ENCODE measurements at regions not wholly inside any gene's neighbourhood (a gene's known extent, or its start where the extent isn't known, plus 50 kb on each side); places are given as distances from the start of the nearest gene placed in this dataset.
A peak's percentile ranks its signal among the peaks of the same experiment; 100 is the strongest.

DNA sequence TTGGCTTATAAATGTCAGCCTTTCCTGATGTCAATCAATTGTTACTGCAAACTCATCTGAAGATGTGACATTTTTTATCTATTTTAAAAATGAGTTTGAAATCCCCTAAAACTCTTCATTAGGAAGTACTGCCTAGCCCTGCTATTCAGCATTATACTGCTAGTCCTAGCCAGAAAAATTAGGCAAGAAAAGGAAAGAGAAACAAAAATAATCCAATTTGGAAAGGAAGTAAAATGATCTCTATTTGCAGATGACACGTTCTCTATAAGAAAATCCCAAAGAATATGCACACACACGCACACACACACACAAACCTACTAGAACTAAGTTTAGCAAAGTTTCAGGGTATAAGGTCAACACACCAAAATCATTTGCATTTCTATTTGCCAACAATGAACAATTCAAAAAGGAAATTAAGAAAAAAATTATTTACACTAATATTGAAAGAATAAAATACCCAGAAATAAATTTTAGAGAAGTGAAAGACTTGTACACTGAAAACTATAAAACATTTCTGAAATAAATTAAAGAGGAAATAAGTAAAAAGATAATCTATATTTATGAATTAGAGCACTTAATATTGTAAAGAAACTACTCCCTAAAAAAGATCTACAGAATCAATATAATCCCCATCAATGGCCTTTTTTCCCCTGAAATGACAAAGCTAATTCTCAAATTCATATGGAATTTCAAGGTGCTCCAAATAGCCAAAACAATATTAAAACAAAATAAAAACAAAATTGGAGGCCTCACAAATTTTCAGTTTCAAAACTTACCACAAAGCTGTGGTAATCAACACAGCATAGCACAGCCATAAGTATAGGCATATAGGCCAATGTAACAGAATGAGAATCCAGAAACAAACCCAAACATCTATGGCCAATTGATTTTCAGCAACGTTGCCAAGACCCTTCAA lies 433.7 kb upstream of the TRIB2 start:
- H3K4me1 Mint-ChIP-seq: peaks cover 6 to 8% (median 7%) of the 10 kb centered on the region in 4 donors
- H3K27ac Mint-ChIP-seq: peak overlapping the region in 1 of 7 donors; percentile 42
- no peaks in the 10 kb centered on the region for H3K9me3 ChIP-seq (ENCODE audit: control insufficient read depth in 1 of 2, low read length in 2 of 2)
- H3K9me3 Mint-ChIP-seq: no peaks in the 10 kb centered on the region
- H3K27ac ChIP-seq (ENCODE audit: low read depth, low read length): no peak overlapping the region
- H3K36me3 Mint-ChIP-seq: no peaks in the 10 kb centered on the region
- DNase-seq: no peak
- POLR2A ChIA-PET (ENCODE audit: partially characterized antibody): interaction anchor here (1.0 kb wide), 1 partner anchor 434 kb away, joined by 3 read pairs; the partner anchor contains the start of gene TRIB2
- no peaks in the 10 kb centered on the region for H3K36me3 ChIP-seq (ENCODE audit: insufficient read depth, low read length)
- intact Hi-C loops (cut with micrococcal nuclease): no loop called here
- H3K4me3 ChIP-seq (ENCODE audit: low read length in 2 of 2): no peak overlapping the region
- H3K27me3 ChIP-seq (ENCODE audit: insufficient read depth, low read length): no peaks in the 10 kb centered on the region
- CTCF ChIA-PET (ENCODE audit: partially characterized antibody): no interaction called here
- H3K4me3 Mint-ChIP-seq: no peak overlapping the region
- H3K4me1 ChIP-seq (ENCODE audit: insufficient read depth, low read length): peaks cover 8% of the 10 kb centered on the region
- H3K27me3 Mint-ChIP-seq: no peaks in the 10 kb centered on the region

DNA sequence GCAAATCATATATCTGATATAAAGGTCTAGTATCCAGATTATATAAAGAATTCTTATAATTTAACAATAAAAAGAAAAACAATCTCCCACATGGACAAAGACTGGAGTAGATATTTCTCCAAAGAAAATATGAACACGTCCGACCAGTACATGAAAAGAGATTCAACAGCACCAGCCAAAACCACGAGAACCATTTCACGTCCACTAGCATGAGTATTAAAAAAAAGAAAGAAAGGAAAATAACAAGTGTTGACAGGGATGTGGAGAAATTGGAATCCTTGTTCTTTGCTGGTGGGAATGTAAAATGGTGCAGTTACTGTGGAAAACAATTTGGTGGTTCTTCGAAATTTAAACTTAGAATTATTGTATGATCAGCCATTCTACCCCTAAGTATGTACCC lies 432.7 kb upstream of the TRIB2 start:
- H3K4me3 Mint-ChIP-seq: no peak overlapping the region
- no peaks in the 10 kb centered on the region for H3K9me3 Mint-ChIP-seq
- H3K36me3 ChIP-seq (ENCODE audit: insufficient read depth, low read length): no peaks in the 10 kb centered on the region
- intact Hi-C loops (cut with micrococcal nuclease): no loop called here
- H3K27me3 Mint-ChIP-seq: no peaks in the 10 kb centered on the region
- ChIA-PET POLR2A (ENCODE audit: partially characterized antibody) (interaction anchor here (1.0 kb wide), 1 partner anchor 433 kb away, joined by 3 read pairs; the partner anchor contains the start of gene TRIB2), CTCF (ENCODE audit: partially characterized antibody) (no interaction called here)
- peaks cover 6 to 8% (median 7%) of the 10 kb centered on the region in 4 donors for H3K4me1 Mint-ChIP-seq
- H3K27ac ChIP-seq (ENCODE audit: low read depth, low read length): no peak overlapping the region
- no peak overlapping the region for H3K4me3 ChIP-seq (ENCODE audit: low read length in 2 of 2)
- no peaks in the 10 kb centered on the region for H3K27me3 ChIP-seq (ENCODE audit: insufficient read depth, low read length)
- peaks cover 8% of the 10 kb centered on the region for H3K4me1 ChIP-seq (ENCODE audit: insufficient read depth, low read length)
- H3K9me3 ChIP-seq (ENCODE audit: control insufficient read depth in 1 of 2, low read length in 2 of 2): no peaks in the 10 kb centered on the region
- no peaks in the 10 kb centered on the region for H3K36me3 Mint-ChIP-seq
- no peak for DNase-seq
- no peak overlapping the region for H3K27ac Mint-ChIP-seq

DNA sequence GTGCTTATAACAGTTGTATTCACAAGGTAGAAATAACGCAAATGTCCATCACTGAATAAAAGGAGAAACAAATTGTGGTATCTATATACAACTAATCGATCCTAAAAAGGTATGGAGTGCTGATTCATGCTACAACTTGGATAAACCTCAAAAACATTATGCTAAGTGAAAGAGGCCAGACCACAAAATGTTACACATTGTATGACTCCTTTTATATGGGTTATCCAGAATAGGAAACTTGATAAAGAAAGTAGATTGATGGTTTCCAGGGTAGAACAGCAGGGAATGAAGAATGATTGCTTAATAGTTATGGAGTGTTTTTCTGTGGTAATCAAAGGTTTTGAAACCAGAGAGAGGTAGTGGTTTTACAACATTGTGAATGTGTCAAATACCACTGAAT lies 432.2 kb upstream of the TRIB2 start:
- intact Hi-C loops (cut with micrococcal nuclease): no loop called here
- CTCF ChIA-PET (ENCODE audit: partially characterized antibody): no interaction called here
- DNase-seq: no peak
- Mint-ChIP-seq H3K4me3 (no peak overlapping the region), H3K9me3 (no peaks in the 10 kb centered on the region), H3K27me3 (no peaks in the 10 kb centered on the region), H3K36me3 (no peaks in the 10 kb centered on the region), H3K27ac (no peak overlapping the region), H3K4me1 (peaks cover 6 to 8% (median 7%) of the 10 kb centered on the region in 4 donors)
- Histone ChIP-seq H3K9me3 (ENCODE audit: control insufficient read depth in 1 of 2, low read length in 2 of 2) (no peaks in the 10 kb centered on the region), H3K4me3 (ENCODE audit: low read length in 2 of 2) (no peak overlapping the region), H3K4me1 (ENCODE audit: insufficient read depth, low read length) (peaks cover 8% of the 10 kb centered on the region), H3K36me3 (ENCODE audit: insufficient read depth, low read length) (no peaks in the 10 kb centered on the region), H3K27ac (ENCODE audit: low read depth, low read length) (no peak overlapping the region), H3K27me3 (ENCODE audit: insufficient read depth, low read length) (no peaks in the 10 kb centered on the region)
- POLR2A ChIA-PET (ENCODE audit: partially characterized antibody): interaction anchor here (0.8 kb wide), 1 partner anchor 13 kb away, joined by 3 read pairs; no protein-coding TSS in a partner anchor

DNA sequence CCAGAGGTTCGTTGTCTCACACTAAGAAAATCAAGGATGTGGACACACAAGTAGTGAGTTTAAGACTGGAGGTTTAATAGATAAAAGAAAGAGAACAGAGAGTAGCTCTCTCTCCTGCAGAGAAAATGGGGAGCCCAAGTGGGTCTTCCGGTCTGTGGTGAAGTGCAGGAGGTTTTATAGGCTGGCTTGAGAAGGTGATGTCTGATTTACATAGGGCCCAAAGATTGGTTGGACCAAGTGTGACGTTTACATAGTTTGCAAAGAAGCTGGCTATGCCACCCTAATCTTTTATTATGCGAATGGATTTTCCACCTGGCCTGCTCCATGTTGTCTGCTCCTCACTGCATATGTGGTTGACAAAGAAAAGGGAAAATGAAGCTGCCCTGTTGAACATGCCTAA lies 430.4 kb upstream of the TRIB2 start:
- Histone ChIP-seq H3K27ac (ENCODE audit: low read depth, low read length) (no peak overlapping the region), H3K36me3 (ENCODE audit: insufficient read depth, low read length) (no peaks in the 10 kb centered on the region), H3K27me3 (ENCODE audit: insufficient read depth, low read length) (no peaks in the 10 kb centered on the region), H3K4me1 (ENCODE audit: insufficient read depth, low read length) (peaks cover 8% of the 10 kb centered on the region), H3K4me3 (ENCODE audit: low read length in 2 of 2) (no peak overlapping the region), H3K9me3 (ENCODE audit: control insufficient read depth in 1 of 2, low read length in 2 of 2) (no peaks in the 10 kb centered on the region)
- intact Hi-C loops (cut with micrococcal nuclease): no loop called here
- CTCF ChIA-PET (ENCODE audit: partially characterized antibody): interaction anchor here (1.2 kb wide), 1 partner anchor 118 kb away, joined by 3 read pairs; no protein-coding TSS in a partner anchor
- Mint-ChIP-seq H3K9me3 (peaks cover 0 to 2% (median 0%) of the 10 kb centered on the region in 8 donors), H3K27ac (no peak overlapping the region), H3K27me3 (no peaks in the 10 kb centered on the region), H3K4me3 (no peak overlapping the region), H3K4me1 (peaks cover 6 to 8% (median 7%) of the 10 kb centered on the region in 4 donors), H3K36me3 (no peaks in the 10 kb centered on the region)
- DNase-seq: no peak
- POLR2A ChIA-PET (ENCODE audit: partially characterized antibody): interaction anchor here (1.1 kb wide), 1 partner anchor 14 kb away, joined by 4 read pairs; no protein-coding TSS in a partner anchor

DNA sequence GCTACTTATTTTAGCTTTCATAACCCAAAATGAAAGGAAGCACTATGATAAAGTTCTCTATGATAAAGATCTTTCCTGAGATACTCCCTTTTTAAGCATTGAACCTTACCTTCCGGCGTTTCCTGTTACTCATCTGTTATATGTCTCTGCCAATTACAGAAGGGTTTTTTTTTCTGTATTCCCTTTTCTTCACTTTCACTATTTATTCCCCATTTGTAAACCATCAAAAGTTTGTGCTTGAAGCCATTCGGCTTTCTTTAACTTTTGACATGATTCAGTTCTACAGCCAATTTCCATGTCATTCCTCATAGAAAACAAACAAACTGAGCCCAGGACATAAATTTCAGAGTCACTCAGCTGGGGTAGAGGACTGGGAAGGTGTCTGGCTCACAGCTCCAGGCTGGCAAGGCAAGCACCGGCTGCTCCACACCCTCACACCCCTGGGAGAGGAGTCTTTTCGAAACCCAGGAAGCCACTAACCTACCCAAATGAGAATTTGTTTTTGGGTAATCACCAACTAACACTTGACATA lies 429.4 kb upstream of the TRIB2 start:
- Mint-ChIP-seq H3K27me3 (no peaks in the 10 kb centered on the region), H3K36me3 (no peaks in the 10 kb centered on the region), H3K27ac (peak overlapping the region in 2 of 7 donors; percentile 16 to 26), H3K4me3 (peak overlapping the region in 4 of 8 donors; percentile 2 to 22 (median 14)), H3K9me3 (peaks cover 0 to 2% (median 0%) of the 10 kb centered on the region in 8 donors), H3K4me1 (peaks cover 6 to 8% (median 7%) of the 10 kb centered on the region in 4 donors)
- Histone ChIP-seq H3K36me3 (ENCODE audit: insufficient read depth, low read length) (no peaks in the 10 kb centered on the region), H3K4me1 (ENCODE audit: insufficient read depth, low read length) (peaks cover 8% of the 10 kb centered on the region), H3K9me3 (ENCODE audit: control insufficient read depth in 1 of 2, low read length in 2 of 2) (no peaks in the 10 kb centered on the region), H3K27ac (ENCODE audit: low read depth, low read length) (no peak overlapping the region), H3K4me3 (ENCODE audit: low read length in 2 of 2) (no peak overlapping the region), H3K27me3 (ENCODE audit: insufficient read depth, low read length) (no peaks in the 10 kb centered on the region)
- ChIA-PET CTCF (ENCODE audit: partially characterized antibody) (interaction anchor here (1.2 kb wide), 1 partner anchor 119 kb away, joined by 3 read pairs; no protein-coding TSS in a partner anchor), POLR2A (ENCODE audit: partially characterized antibody) (no interaction called here)
- no peak for DNase-seq
- intact Hi-C loops (cut with micrococcal nuclease): no loop called here

DNA sequence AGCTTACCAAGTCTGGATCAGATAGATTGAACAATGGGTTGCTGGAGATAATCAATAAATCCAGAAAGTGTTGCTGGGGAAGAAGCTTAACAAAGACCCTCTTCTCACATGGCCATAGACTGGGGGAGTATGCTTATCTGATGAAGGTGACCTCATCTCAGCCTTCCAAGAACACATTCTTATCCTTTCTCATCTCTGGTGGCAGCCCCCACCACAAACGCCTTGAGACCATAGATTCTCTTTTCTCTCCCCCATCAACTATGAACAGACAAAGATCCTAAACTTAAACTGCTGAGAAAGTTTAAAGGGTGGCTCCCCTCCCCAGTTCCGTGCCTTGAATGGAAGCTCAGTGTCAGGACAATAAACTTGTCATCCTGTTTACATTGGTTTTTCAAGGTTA lies 428.7 kb upstream of the TRIB2 start:
- peaks cover 6 to 8% (median 7%) of the 10 kb centered on the region in 4 donors for H3K4me1 Mint-ChIP-seq
- no peaks in the 10 kb centered on the region for H3K9me3 ChIP-seq (ENCODE audit: control insufficient read depth in 1 of 2, low read length in 2 of 2)
- ChIA-PET CTCF (ENCODE audit: partially characterized antibody) (no interaction called here), POLR2A (ENCODE audit: partially characterized antibody) (interaction anchor here (1.3 kb wide), 1 partner anchor 14 kb away, joined by 3 read pairs; no protein-coding TSS in a partner anchor)
- no peak overlapping the region for H3K4me3 Mint-ChIP-seq
- H3K27ac ChIP-seq (ENCODE audit: low read depth, low read length): no peak overlapping the region
- intact Hi-C loops (cut with micrococcal nuclease): no loop called here
- no peaks in the 10 kb centered on the region for H3K36me3 ChIP-seq (ENCODE audit: insufficient read depth, low read length)
- H3K27me3 Mint-ChIP-seq: no peaks in the 10 kb centered on the region
- H3K27me3 ChIP-seq (ENCODE audit: insufficient read depth, low read length): no peaks in the 10 kb centered on the region
- H3K4me1 ChIP-seq (ENCODE audit: insufficient read depth, low read length): peaks cover 8% of the 10 kb centered on the region
- H3K27ac Mint-ChIP-seq: no peak overlapping the region
- no peaks in the 10 kb centered on the region for H3K36me3 Mint-ChIP-seq
- no peak for DNase-seq
- no peak overlapping the region for H3K4me3 ChIP-seq (ENCODE audit: low read length in 2 of 2)
- peaks cover 0 to 2% (median 0%) of the 10 kb centered on the region in 8 donors for H3K9me3 Mint-ChIP-seq

DNA sequence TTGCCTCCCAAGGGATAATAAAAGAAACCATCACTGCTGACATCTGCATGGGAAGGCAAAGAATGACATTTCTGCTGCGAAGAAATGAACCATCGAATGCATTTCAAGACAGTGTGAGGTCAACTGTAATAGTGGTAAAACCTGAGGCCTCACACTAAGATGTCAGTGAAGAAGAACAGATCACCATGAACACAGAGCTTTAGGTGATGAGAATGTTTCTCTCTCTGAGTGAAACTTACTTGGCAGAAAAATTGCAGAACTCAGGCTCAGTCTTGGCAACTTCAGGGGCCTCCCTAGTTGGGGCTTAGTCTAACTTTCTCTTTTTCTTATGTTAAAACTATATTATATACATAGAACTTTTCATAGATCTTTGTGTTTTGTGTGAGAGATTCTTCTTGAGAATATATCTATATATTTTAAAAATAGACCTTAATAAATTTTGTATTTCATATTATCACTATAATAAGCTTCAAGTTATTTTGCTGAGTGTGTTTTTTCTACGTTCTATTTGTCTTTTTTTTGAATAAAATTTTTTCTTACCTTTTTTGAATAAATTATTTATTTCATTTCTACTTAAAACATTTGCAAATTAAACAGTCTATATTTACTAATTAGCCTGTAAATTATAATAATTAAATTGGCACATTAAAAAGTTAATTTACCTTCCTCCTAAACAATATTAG lies 427.5 kb upstream of the TRIB2 start:
- Histone ChIP-seq H3K36me3 (ENCODE audit: insufficient read depth, low read length) (no peaks in the 10 kb centered on the region), H3K27ac (ENCODE audit: low read depth, low read length) (no peak overlapping the region), H3K4me3 (ENCODE audit: low read length in 2 of 2) (no peak overlapping the region), H3K9me3 (ENCODE audit: control insufficient read depth in 1 of 2, low read length in 2 of 2) (no peaks in the 10 kb centered on the region), H3K4me1 (ENCODE audit: insufficient read depth, low read length) (peaks cover 14% of the 10 kb centered on the region), H3K27me3 (ENCODE audit: insufficient read depth, low read length) (no peaks in the 10 kb centered on the region)
- no peak for DNase-seq
- Mint-ChIP-seq H3K27me3 (no peaks in the 10 kb centered on the region), H3K4me1 (peaks cover 11 to 17% (median 15%) of the 10 kb centered on the region in 4 donors), H3K27ac (no peak overlapping the region), H3K9me3 (peaks cover 0 to 2% (median 0%) of the 10 kb centered on the region in 8 donors), H3K36me3 (no peaks in the 10 kb centered on the region), H3K4me3 (no peak overlapping the region)
- CTCF ChIA-PET (ENCODE audit: partially characterized antibody): no interaction called here
- intact Hi-C loops (cut with micrococcal nuclease): no loop called here
- POLR2A ChIA-PET (ENCODE audit: partially characterized antibody): interaction anchor here (1.3 kb wide), 1 partner anchor 13 kb away, joined by 3 read pairs; no protein-coding TSS in a partner anchor

All from CD4-positive, alpha-beta memory T cell (primary cell).